HUES48 (cell line): ENCODE measurements at regions not wholly inside any gene's neighbourhood (a gene's known extent, or its start where the extent isn't known, plus 50 kb on each side); places are given as distances from the start of the nearest gene placed in this dataset.
"Not testable (repeated sequence)": the region's sequence is repeated elsewhere in the genome, so short reads cannot be mapped to it uniquely, and the experiment has no call there.

Experiments
- H3K27ac ChIP-seq: one replicate; pipeline ENCODE4 v1.7.0; 2013; ENCODE audit warnings: low read depth, low read length, inconsistent platforms
- H3K27me3 ChIP-seq: 2 replicates; pipeline ENCODE4 v1.6.1; 2013; ENCODE audit warnings: mild to moderate bottlenecking, low read length; ENCODE audit not compliant: control insufficient read depth, insufficient read depth
- H3K36me3 ChIP-seq: 2 replicates; pipeline ENCODE4 v1.6.1; 2013; ENCODE audit warnings: low read length; ENCODE audit not compliant: control insufficient read depth, insufficient read depth
- H3K4me1 ChIP-seq: 2 replicates; pipeline ENCODE4 v1.6.1; 2013; ENCODE audit warnings: mild to moderate bottlenecking, low read length; ENCODE audit not compliant: control insufficient read depth, insufficient read depth
- H3K4me3 ChIP-seq: 2 replicates; pipeline ENCODE4 v1.5.1; 2013; ENCODE audit warnings: mild to moderate bottlenecking, low read depth, low read length
- H3K9ac ChIP-seq: 2 replicates; pipeline ENCODE4 v1.6.1; 2013; ENCODE audit warnings: mild to moderate bottlenecking, low read depth, low read length, moderate library complexity
- H3K9me3 ChIP-seq: 2 replicates; pipeline ENCODE4 v1.6.1; 2013; ENCODE audit warnings: low read length; ENCODE audit not compliant: control insufficient read depth, insufficient read depth

DNA sequence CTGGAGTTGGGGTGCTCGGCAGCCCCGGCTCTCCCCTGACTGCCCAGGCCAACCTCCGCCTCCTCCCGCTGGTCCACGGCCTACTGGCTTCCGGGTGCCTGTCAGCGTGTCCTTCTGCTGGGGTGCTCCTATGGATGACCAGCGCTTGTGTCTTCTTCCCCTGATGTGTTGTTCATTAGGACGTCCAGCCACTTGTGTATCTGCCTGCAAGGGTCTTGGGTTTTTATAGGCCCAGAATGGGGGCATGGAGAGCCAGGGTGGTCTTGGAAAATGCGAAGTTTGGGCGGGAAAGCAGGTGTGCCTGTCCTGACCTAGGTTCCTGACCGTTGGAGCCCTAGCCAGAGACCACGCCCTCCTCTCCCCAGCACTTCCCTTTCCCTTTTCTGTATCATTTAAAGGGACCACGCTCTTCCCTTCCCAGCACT lies 139.8 kb downstream of the SLITRK5 start:
- no peaks in the 10 kb centered on the region for H3K9me3 ChIP-seq
- no peak overlapping the region for H3K9ac ChIP-seq
- H3K4me1 ChIP-seq = no peaks in the 10 kb centered on the region; the same call in 1 of the 2 replicates
- H3K36me3 ChIP-seq = no peaks in the 10 kb centered on the region
- H3K4me3 ChIP-seq = no peak overlapping the region; the same call in 1 of the 2 replicates
- H3K27ac ChIP-seq = no peak overlapping the region
- peaks cover 6% of the 10 kb centered on the region; the same call in 1 of the 2 replicates for H3K27me3 ChIP-seq

GRCh38 chr13:87814403-87814802 lies 143.2 kb downstream of the SLITRK5 start:
- Histone ChIP-seq H3K9ac (no peak overlapping the region), H3K27me3 (no peaks in the 10 kb centered on the region), H3K9me3 (no peaks in the 10 kb centered on the region), H3K36me3 (no peaks in the 10 kb centered on the region), H3K27ac (no peak overlapping the region), H3K4me1 (no peaks in the 10 kb centered on the region; the same call in 1 of the 2 replicates), H3K4me3 (no peak overlapping the region)

GRCh38 chr13:87820241-87820640 lies 149.1 kb downstream of the SLITRK5 start:
- no peaks in the 10 kb centered on the region for H3K27me3 ChIP-seq
- no peak overlapping the region for H3K27ac ChIP-seq
- H3K4me1 ChIP-seq = no peaks in the 10 kb centered on the region
- no peak overlapping the region for H3K9ac ChIP-seq
- H3K36me3 ChIP-seq = no peaks in the 10 kb centered on the region
- H3K4me3 ChIP-seq = no peak overlapping the region
- H3K9me3 ChIP-seq = no peaks in the 10 kb centered on the region

DNA sequence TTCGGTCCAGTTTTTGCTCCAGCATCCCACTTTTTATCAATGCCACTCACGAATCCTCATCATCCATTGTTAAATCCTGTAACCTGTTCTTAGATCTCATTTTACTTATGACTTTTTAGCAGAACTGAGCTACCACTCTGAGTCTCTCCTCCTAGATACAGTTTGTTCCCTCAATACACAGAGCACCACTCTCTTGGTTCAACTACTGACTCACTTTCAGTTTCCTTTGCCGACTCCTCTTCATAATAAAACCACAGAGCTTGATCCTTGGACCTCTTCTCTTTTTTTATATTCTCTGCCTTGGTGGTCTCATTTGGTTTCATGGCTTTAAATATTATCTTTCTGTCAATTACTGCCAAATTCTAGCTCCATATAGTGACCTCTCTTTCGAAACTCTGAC lies 150.3 kb downstream of the SLITRK5 start:
- Histone ChIP-seq H3K9me3 (no peaks in the 10 kb centered on the region), H3K27ac (no peak overlapping the region), H3K4me3 (no peak overlapping the region), H3K27me3 (no peaks in the 10 kb centered on the region), H3K9ac (no peak overlapping the region), H3K4me1 (no peaks in the 10 kb centered on the region), H3K36me3 (no peaks in the 10 kb centered on the region)

- H3K9me3 ChIP-seq, H3K9ac ChIP-seq, H3K36me3 ChIP-seq, H3K4me3 ChIP-seq, H3K27ac ChIP-seq, H3K4me1 ChIP-seq, H3K27me3 ChIP-seq: not testable (repeated sequence)
Measured at GRCh38 chr13:87826301-87826700, 155.1 kb downstream of the SLITRK5 start.

GRCh38 chr13:87827479-87827878 lies 156.3 kb downstream of the SLITRK5 start:
- Histone ChIP-seq H3K4me1 (no peaks in the 10 kb centered on the region), H3K9me3 (no peaks in the 10 kb centered on the region), H3K36me3 (no peaks in the 10 kb centered on the region), H3K4me3 (no peak overlapping the region), H3K27me3 (no peaks in the 10 kb centered on the region), H3K27ac (no peak overlapping the region), H3K9ac (no peak overlapping the region)

- no peak overlapping the region for H3K4me3 ChIP-seq
- H3K27me3 ChIP-seq = no peaks in the 10 kb centered on the region
- 0 out of 2 replicates have a peak, but pooled peaks cover 5% of the 10 kb centered on the region for H3K4me1 ChIP-seq
- no peak overlapping the region for H3K27ac ChIP-seq
- H3K9me3 ChIP-seq = no peaks in the 10 kb centered on the region
- no peaks in the 10 kb centered on the region for H3K36me3 ChIP-seq
- H3K9ac ChIP-seq = no peak overlapping the region
Measured at GRCh38 chr13:87837522-87837921, 166.4 kb downstream of the SLITRK5 start.

- no peak overlapping the region for H3K4me3 ChIP-seq
- no peaks in the 10 kb centered on the region for H3K9me3 ChIP-seq
- H3K36me3 ChIP-seq = no peaks in the 10 kb centered on the region
- 0 out of 2 replicates have a peak, but pooled peaks cover 5% of the 10 kb centered on the region for H3K4me1 ChIP-seq
- H3K9ac ChIP-seq = no peak overlapping the region
- no peak overlapping the region for H3K27ac ChIP-seq
- no peaks in the 10 kb centered on the region for H3K27me3 ChIP-seq
Measured at GRCh38 chr13:87837946-87838345, 166.8 kb downstream of the SLITRK5 start.

GRCh38 chr13:87851410-87851809 lies 180.2 kb downstream of the SLITRK5 start:
- Histone ChIP-seq H3K27ac (no peak overlapping the region), H3K4me3 (no peak overlapping the region), H3K9me3 (no peaks in the 10 kb centered on the region), H3K9ac (no peak overlapping the region), H3K4me1 (no peaks in the 10 kb centered on the region), H3K27me3 (no peaks in the 10 kb centered on the region), H3K36me3 (no peaks in the 10 kb centered on the region)

DNA sequence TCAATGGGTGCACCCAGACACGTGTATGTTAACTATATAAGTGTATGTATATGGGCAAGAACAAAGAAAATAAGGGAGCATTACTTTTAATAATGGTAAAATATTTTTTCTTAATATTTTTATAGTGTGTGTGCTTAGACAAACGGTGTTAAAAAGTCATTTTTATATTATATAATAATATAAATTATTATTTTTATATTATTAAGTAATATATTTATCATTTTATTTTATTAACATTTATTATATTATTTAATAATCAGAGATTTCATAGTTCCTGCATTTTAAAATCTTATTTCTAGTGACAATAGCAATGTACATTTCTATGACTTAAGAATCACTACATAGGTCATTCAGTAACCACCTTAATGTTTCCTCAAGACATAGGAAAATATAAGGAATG lies 184.4 kb downstream of the SLITRK5 start:
- Histone ChIP-seq H3K27ac (no peak overlapping the region), H3K9me3 (no peaks in the 10 kb centered on the region), H3K27me3 (no peaks in the 10 kb centered on the region), H3K9ac (no peak overlapping the region), H3K36me3 (no peaks in the 10 kb centered on the region), H3K4me3 (no peak overlapping the region), H3K4me1 (no peaks in the 10 kb centered on the region)

DNA sequence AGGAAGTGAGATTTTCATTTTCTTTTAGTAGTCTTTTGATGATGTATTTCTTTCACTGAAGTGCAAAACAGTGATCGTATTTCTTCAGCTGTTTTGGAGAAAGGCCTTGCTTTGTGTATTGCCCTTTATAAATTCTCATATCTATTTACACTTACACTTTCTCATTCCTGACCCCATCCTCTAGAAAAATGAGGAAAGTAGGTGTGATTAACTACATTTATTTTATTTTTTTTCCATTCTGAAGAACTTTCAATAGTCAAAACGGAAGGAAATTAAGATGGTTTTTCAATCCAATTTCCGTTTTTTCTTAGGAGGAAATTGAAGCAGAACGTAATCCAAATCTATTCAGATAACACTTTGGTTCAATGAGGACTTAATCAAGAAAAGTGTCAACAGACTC lies 188.1 kb downstream of the SLITRK5 start:
- Histone ChIP-seq H3K4me3 (no peak overlapping the region), H3K9ac (no peak overlapping the region), H3K27me3 (no peaks in the 10 kb centered on the region), H3K36me3 (no peaks in the 10 kb centered on the region), H3K27ac (no peak overlapping the region), H3K9me3 (no peaks in the 10 kb centered on the region), H3K4me1 (no peaks in the 10 kb centered on the region)

DNA sequence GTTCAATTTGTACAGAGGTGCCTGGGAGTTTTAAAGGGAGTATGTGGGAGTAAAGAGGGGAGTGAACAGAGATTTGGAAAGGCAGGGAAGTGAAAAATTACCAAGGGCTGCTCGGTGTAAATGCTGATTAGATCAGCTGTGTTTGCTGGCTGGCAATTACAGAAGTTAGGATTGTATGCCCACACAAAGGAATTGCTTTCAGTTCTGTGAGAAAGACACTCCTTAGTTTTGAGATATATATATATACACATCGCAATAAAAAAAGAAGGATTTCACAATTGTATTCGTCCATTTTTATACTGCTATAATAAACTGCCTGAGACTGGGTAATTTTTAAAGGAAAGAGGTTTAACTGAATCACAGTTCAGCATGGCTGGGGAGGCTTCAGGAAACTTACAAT lies 196.3 kb downstream of the SLITRK5 start:
- no peaks in the 10 kb centered on the region for H3K9me3 ChIP-seq
- no peak overlapping the region for H3K4me3 ChIP-seq
- H3K27ac ChIP-seq = no peak overlapping the region
- H3K9ac ChIP-seq = no peak overlapping the region
- H3K36me3 ChIP-seq = no peaks in the 10 kb centered on the region
- no peaks in the 10 kb centered on the region for H3K27me3 ChIP-seq
- H3K4me1 ChIP-seq = no peaks in the 10 kb centered on the region
